Smooth muscle cell (in vitro differentiated cells): ENCODE measurements at regions not wholly inside any gene's neighbourhood (a gene's known extent, or its start where the extent isn't known, plus 50 kb on each side); places are given as distances from the start of the nearest gene placed in this dataset.

Experiments used
- DNase-seq: peaks from one replicate; lab custom pipeline; 2025; ENCODE audit not compliant: unreplicated experiment; lab: John Stamatoyannopoulos, UW
- H2AFZ ChIP-seq: fragments of 200-600 bp; sonication (generic); 2 replicates; pipeline ENCODE4 v1.6.0; 2016; ENCODE audit warnings: antibody characterized with exemption, low read depth, mild to moderate bottlenecking
- H3F3A ChIP-seq: fragments of 200-600 bp; sonication (generic); 2 replicates; pipeline ENCODE4 v1.6.0; 2017; ENCODE audit warnings: antibody characterized with exemption, low read depth
- H3K27ac ChIP-seq: fragments of 200-600 bp; sonication (generic); 2 replicates; pipeline ENCODE4 v1.5.1; 2016; ENCODE audit warnings: low read depth, mild to moderate bottlenecking
- H3K27me3 ChIP-seq: fragments of 200-600 bp; sonication (generic); 2 replicates; pipeline ENCODE4 v1.6.1; 2016; ENCODE audit warnings: low read depth, mild to moderate bottlenecking
- H3K36me3 ChIP-seq: fragments of 200-600 bp; sonication (generic); 2 replicates; pipeline ENCODE4 v1.5.1; 2016; ENCODE audit warnings: low read depth
- H3K4me1 ChIP-seq: fragments of 200-600 bp; sonication (generic); 2 replicates; pipeline ENCODE4 v1.5.1; 2016; ENCODE audit warnings: low read depth
- H3K4me2 ChIP-seq: fragments of 200-600 bp; sonication (generic); 2 replicates; pipeline ENCODE4 v1.6.0; 2016; ENCODE audit warnings: mild to moderate bottlenecking
- H3K4me3 ChIP-seq: fragments of 200-600 bp; sonication (generic); 2 replicates; pipeline ENCODE4 v1.5.1; 2016; ENCODE audit warnings: mild to moderate bottlenecking
- H3K79me2 ChIP-seq: fragments of 200-600 bp; sonication (generic); 2 replicates; pipeline ENCODE4 v1.6.0; 2016; ENCODE audit warnings: low read depth, mild to moderate bottlenecking
- H3K9ac ChIP-seq: fragments of 200-600 bp; sonication (generic); 2 replicates; pipeline ENCODE4 v1.6.0; 2016; ENCODE audit warnings: low read depth
- H3K9me3 ChIP-seq: fragments of 200-600 bp; sonication (generic); replicated peaks from 2 replicates; pipeline ENCODE4 v1.5.1; 2016; ENCODE audit warnings: low read depth
- H4K20me1 ChIP-seq: fragments of 200-600 bp; sonication (generic); 2 replicates; pipeline ENCODE4 v1.6.0; 2016; ENCODE audit warnings: low read depth
- CTCF ChIP-seq: fragments of 200-600 bp; sonication (generic); IDR thresholded peaks from 2 replicates; pipeline ENCODE4 v1.5.1; 2017; ENCODE audit warnings: borderline replicate concordance, mild to moderate bottlenecking, antibody characterized with exemption; ENCODE audit not compliant: insufficient read depth, poor library complexity, severe bottlenecking
- WGBS: methylation state at CpG from one replicate; pipeline ENCODE4 v1.1.7; 2016; ENCODE audit warnings: low lambda C conversion rate; 5-methylcytosine and 5-hydroxymethylcytosine counted together

GRCh38 chr6:167399599-167399998, 74.7 kb downstream of the TTLL2 start:
- no peak overlapping the region for H3K9ac ChIP-seq
- H3K36me3 ChIP-seq, result no peaks in the 10 kb centered on the region
- H3K9me3 ChIP-seq, result no peaks in the 10 kb centered on the region
- H3K4me3 ChIP-seq, result no peak overlapping the region
- H2AFZ ChIP-seq, result no peak overlapping the region
- H3F3A ChIP-seq, result no peaks in the 10 kb centered on the region
- no peaks in the 10 kb centered on the region for H3K4me1 ChIP-seq
- WGBS, result 84% methylated on average over 17 of the region's 17 CpGs
- H3K27me3 ChIP-seq, result peaks cover 1% of the 10 kb centered on the region
- no peaks in the 10 kb centered on the region for H3K79me2 ChIP-seq
- no peak overlapping the region for H3K27ac ChIP-seq
- no peak for TF ChIP-seq CTCF
- no peak for DNase-seq
- no peak overlapping the region for H3K4me2 ChIP-seq
- no peaks in the 10 kb centered on the region for H4K20me1 ChIP-seq

- Histone ChIP-seq H3K9ac (no peak overlapping the region), H3K4me1 (no peaks in the 10 kb centered on the region), H3K79me2 (no peaks in the 10 kb centered on the region), H3K4me2 (no peak overlapping the region), H2AFZ (no peak overlapping the region), H3K36me3 (no peaks in the 10 kb centered on the region), H3K27ac (no peak overlapping the region), H4K20me1 (no peaks in the 10 kb centered on the region), H3K4me3 (no peak overlapping the region), H3K27me3 (peaks cover 3% of the 10 kb centered on the region), H3K9me3 (no peaks in the 10 kb centered on the region), H3F3A (no peaks in the 10 kb centered on the region)
- no peak for TF ChIP-seq CTCF
- 94% methylated on average over 18 of the region's 18 CpGs for WGBS
- DNase-seq, result no peak
Measured at GRCh38 chr6:167400482-167401138, 75.7 kb downstream of the TTLL2 start.

- no peak for DNase-seq
- H4K20me1 ChIP-seq, result no peaks in the 10 kb centered on the region
- H3K9me3 ChIP-seq, result no peaks in the 10 kb centered on the region
- no peak overlapping the region for H3K9ac ChIP-seq
- no peaks in the 10 kb centered on the region for H3K36me3 ChIP-seq
- peaks cover 3% of the 10 kb centered on the region for H3K27me3 ChIP-seq
- no peak overlapping the region for H3K27ac ChIP-seq
- no peaks in the 10 kb centered on the region for H3F3A ChIP-seq
- H3K4me2 ChIP-seq, result no peak overlapping the region
- TF ChIP-seq CTCF, result no peak
- no peak overlapping the region for H2AFZ ChIP-seq
- no peak overlapping the region for H3K4me3 ChIP-seq
- WGBS, result 75% methylated on average over 20 of the region's 20 CpGs
- no peaks in the 10 kb centered on the region for H3K4me1 ChIP-seq
- no peaks in the 10 kb centered on the region for H3K79me2 ChIP-seq
Measured at GRCh38 chr6:167401525-167402194, 76.8 kb downstream of the TTLL2 start.
